ENCODE measurements at regions not wholly inside any gene's neighbourhood (a gene's known extent, or its start where the extent isn't known, plus 50 kb on each side); places are given as distances from the start of the nearest gene placed in this dataset.

GRCh38 chr11:134794192-134794591, 382.1 kb upstream of the B3GAT1 start:
- no peak for DNase-seq
- Histone ChIP-seq H3K36me3 (no peaks in the 10 kb centered on the region), H3K27me3 (no peaks in the 10 kb centered on the region), H3K9me3 (no peaks in the 10 kb centered on the region), H3K4me3 (replicated peaks in 1 of 3) (no peak overlapping the region), H3K27ac (no peak overlapping the region), H3K4me1 (no peaks in the 10 kb centered on the region)
- 77 to 80% methylated on average over 9 of the region's 9 CpGs for WGBS, 2 donors
- TF ChIP-seq POLR2A (IDR thresholded peaks at IDR 0.05) (no peak), CTCF (IDR thresholded peaks at IDR 0.05) (no peak)
- intact Hi-C loops (cut with DNase I): no loop called here

DNA sequence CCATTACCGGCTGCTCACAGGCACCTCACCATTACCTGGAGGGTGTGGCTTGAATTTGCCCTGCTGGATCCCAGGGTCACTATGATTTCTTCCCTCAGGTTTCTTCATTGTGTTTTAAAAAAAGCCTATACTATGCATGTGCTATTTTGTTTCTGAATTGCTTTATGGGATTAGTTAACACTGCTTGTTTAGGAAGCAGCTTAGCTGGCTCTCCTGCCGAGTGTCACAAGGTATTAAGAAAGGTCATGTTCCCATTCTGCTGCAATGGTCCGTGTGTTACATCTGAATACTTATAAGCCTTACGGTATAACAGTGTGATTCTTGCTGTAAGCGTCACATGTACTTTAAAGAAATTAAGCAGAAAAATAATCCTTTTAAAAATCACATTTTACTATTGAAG, 380.6 kb upstream of the B3GAT1 start:
- no peaks in the 10 kb centered on the region for H3K4me1 ChIP-seq
- no peaks in the 10 kb centered on the region for H3K36me3 ChIP-seq
- H3K9me3 ChIP-seq: no peaks in the 10 kb centered on the region
- 73 to 84% methylated on average over 5 of the region's 5 CpGs for WGBS, 2 donors
- H3K4me3 ChIP-seq (replicated peaks in 1 of 3): no peak overlapping the region
- DNase-seq: no peak
- no peak overlapping the region for H3K27ac ChIP-seq
- TF ChIP-seq POLR2A (IDR thresholded peaks at IDR 0.05): no peak
- TF ChIP-seq CTCF (IDR thresholded peaks at IDR 0.05): no peak
- H3K27me3 ChIP-seq: no peaks in the 10 kb centered on the region
- intact Hi-C loops (cut with DNase I): no loop called here

- no peaks in the 10 kb centered on the region for H3K9me3 ChIP-seq
- H3K27me3 ChIP-seq: no peaks in the 10 kb centered on the region
- intact Hi-C loops (cut with DNase I): no loop called here
- DNase-seq: no peak
- H3K4me1 ChIP-seq: no peaks in the 10 kb centered on the region
- no peak overlapping the region for H3K27ac ChIP-seq
- no peak for TF ChIP-seq POLR2A (IDR thresholded peaks at IDR 0.05)
- TF ChIP-seq CTCF (IDR thresholded peaks at IDR 0.05): no peak
- no peak overlapping the region for H3K4me3 ChIP-seq (replicated peaks in 1 of 3)
- no peaks in the 10 kb centered on the region for H3K36me3 ChIP-seq
- WGBS, 2 donors: 71 to 80% methylated on average over 6 to 7 of the region's 7 CpGs
Observed at GRCh38 chr11:134792044-134792443, 380.0 kb upstream of the B3GAT1 start.

GRCh38 chr11:134791102-134791501, 379.1 kb upstream of the B3GAT1 start:
- Histone ChIP-seq H3K9me3 (no peaks in the 10 kb centered on the region), H3K4me1 (no peaks in the 10 kb centered on the region), H3K4me3 (replicated peaks in 1 of 3) (no peak overlapping the region), H3K27ac (no peak overlapping the region), H3K36me3 (no peaks in the 10 kb centered on the region), H3K27me3 (no peaks in the 10 kb centered on the region)
- 64 to 79% methylated on average over 2 of the region's 2 CpGs for WGBS, 2 donors
- DNase-seq: no peak
- intact Hi-C loops (cut with DNase I): no loop called here
- no peak for TF ChIP-seq POLR2A (IDR thresholded peaks at IDR 0.05)
- TF ChIP-seq CTCF (IDR thresholded peaks at IDR 0.05): no peak

DNA sequence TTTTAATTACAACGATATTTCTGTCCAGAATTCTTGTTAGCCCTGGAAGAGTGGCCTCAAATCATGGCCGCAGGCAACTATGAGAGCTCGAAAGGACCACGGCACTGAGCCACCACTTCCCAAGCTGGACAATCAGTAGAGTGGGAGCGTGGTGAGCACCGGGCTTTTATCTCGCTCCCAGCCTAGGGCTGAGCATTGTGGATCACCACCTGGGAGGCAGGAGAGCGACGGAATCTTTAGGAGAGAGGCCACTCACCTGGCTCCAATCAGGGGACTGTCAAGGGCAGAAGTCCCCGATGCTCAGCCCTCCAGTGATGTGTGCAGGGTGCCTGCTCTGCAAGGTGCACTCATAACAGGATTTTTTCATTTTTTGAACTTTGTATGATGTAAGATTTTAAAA, 377.1 kb upstream of the B3GAT1 start:
- no peaks in the 10 kb centered on the region for H3K9me3 ChIP-seq
- 89 to 92% methylated on average over 9 to 10 of the region's 10 CpGs for WGBS, 2 donors
- intact Hi-C loops (cut with DNase I): no loop called here
- H3K27me3 ChIP-seq: no peaks in the 10 kb centered on the region
- no peaks in the 10 kb centered on the region for H3K4me1 ChIP-seq
- no peak overlapping the region for H3K4me3 ChIP-seq (replicated peaks in 1 of 3)
- TF ChIP-seq CTCF (IDR thresholded peaks at IDR 0.05) (no peak), POLR2A (IDR thresholded peaks at IDR 0.05) (no peak)
- no peaks in the 10 kb centered on the region for H3K36me3 ChIP-seq
- no peak overlapping the region for H3K27ac ChIP-seq
- DNase-seq: no peak

Data from thyroid gland (tissue), 4 donors.